Activated naive CD4-positive, alpha-beta T cell treated with anti-CD3 and anti-CD28 coated beads, Interleukin-2, amount 10 ng/mL, durations not matched to agents 7 days and 5 days (primary cell): ENCODE measurements at regions not wholly inside any gene's neighbourhood (a gene's known extent, or its start where the extent isn't known, plus 50 kb on each side); places are given as distances from the start of the nearest gene placed in this dataset.
A peak's percentile ranks its signal among the peaks of the same experiment; 100 is the strongest.
"Not testable (repeated sequence)": the region's sequence is repeated elsewhere in the genome, so short reads cannot be mapped to it uniquely, and the experiment has no call there.

ENCODE experiments used
- CTCF ChIA-PET: fragments of 350-600 bp; sonication (Branson Sonifier 250); formaldehyde crosslinking; loops from one replicate; lab custom pipeline; 2021; ENCODE audit warnings: antibody characterized with exemption; lab: Charles Lee
- DNase-seq: peaks from one replicate; pipeline ENCODE4 v3.0.0-alpha.2; 2020
- H3K27ac Mint-ChIP-seq: one replicate; pipeline ENCODE4 v1.8.0; 2021; ENCODE audit warnings: mild to moderate bottlenecking, moderate library complexity, mixed read lengths
- H3K27me3 Mint-ChIP-seq: one replicate; pipeline ENCODE4 v1.8.0; 2021; ENCODE audit warnings: mild to moderate bottlenecking, mixed read lengths
- H3K36me3 Mint-ChIP-seq: one replicate; pipeline ENCODE4 v1.8.0; 2021; ENCODE audit warnings: mixed read lengths
- H3K4me1 Mint-ChIP-seq: one replicate; pipeline ENCODE4 v1.8.0; 2021; ENCODE audit warnings: mixed read lengths
- H3K4me3 Mint-ChIP-seq: one replicate; pipeline ENCODE4 v1.8.0; 2021; ENCODE audit warnings: mild to moderate bottlenecking, moderate library complexity, mixed read lengths
- H3K9me3 Mint-ChIP-seq: one replicate; pipeline ENCODE4 v1.8.0; 2021; ENCODE audit warnings: mixed read lengths

GRCh38 chr4:149910604-149911350 lies 95.1 kb upstream of the IQCM start:
- Mint-ChIP-seq H3K36me3 (no peaks in the 10 kb centered on the region), H3K27ac (no peak overlapping the region), H3K4me3 (no peak overlapping the region), H3K27me3 (no peaks in the 10 kb centered on the region), H3K4me1 (no peaks in the 10 kb centered on the region), H3K9me3 (no peaks in the 10 kb centered on the region)
- CTCF ChIA-PET, result no interaction called here
- DNase-seq, result no peak

- Mint-ChIP-seq H3K4me3 (no peak overlapping the region), H3K4me1 (no peaks in the 10 kb centered on the region), H3K36me3 (no peaks in the 10 kb centered on the region), H3K27me3 (no peaks in the 10 kb centered on the region), H3K9me3 (no peaks in the 10 kb centered on the region), H3K27ac (no peak overlapping the region)
- DNase-seq, result no peak
- CTCF ChIA-PET, result no interaction called here
These were observed 95.7 kb upstream of the IQCM start for GRCh38 chr4:149911354-149911753.

DNA sequence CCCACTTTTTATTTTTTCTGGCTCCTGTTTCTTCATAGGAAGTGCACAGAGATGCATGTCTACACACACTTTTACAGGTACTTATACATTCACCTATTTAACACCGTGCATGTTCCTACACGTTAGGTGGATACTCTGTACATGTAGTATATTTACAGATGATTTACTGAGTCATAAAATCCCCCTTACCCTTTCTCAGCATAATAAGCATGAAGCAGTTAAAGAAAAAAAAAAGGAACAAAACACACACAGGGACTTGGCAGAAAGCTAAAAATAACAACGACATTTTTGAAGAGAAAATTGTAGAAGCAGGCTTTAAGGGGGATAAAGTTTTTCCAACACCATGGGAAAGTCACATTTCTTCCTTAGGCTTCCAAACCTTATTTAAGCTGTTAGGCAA lies 96.4 kb upstream of the IQCM start:
- Mint-ChIP-seq H3K27me3 (no peaks in the 10 kb centered on the region), H3K36me3 (no peaks in the 10 kb centered on the region), H3K4me1 (no peaks in the 10 kb centered on the region), H3K9me3 (no peaks in the 10 kb centered on the region), H3K27ac (no peak overlapping the region), H3K4me3 (no peak overlapping the region)
- CTCF ChIA-PET, result no interaction called here
- no peak for DNase-seq

DNA sequence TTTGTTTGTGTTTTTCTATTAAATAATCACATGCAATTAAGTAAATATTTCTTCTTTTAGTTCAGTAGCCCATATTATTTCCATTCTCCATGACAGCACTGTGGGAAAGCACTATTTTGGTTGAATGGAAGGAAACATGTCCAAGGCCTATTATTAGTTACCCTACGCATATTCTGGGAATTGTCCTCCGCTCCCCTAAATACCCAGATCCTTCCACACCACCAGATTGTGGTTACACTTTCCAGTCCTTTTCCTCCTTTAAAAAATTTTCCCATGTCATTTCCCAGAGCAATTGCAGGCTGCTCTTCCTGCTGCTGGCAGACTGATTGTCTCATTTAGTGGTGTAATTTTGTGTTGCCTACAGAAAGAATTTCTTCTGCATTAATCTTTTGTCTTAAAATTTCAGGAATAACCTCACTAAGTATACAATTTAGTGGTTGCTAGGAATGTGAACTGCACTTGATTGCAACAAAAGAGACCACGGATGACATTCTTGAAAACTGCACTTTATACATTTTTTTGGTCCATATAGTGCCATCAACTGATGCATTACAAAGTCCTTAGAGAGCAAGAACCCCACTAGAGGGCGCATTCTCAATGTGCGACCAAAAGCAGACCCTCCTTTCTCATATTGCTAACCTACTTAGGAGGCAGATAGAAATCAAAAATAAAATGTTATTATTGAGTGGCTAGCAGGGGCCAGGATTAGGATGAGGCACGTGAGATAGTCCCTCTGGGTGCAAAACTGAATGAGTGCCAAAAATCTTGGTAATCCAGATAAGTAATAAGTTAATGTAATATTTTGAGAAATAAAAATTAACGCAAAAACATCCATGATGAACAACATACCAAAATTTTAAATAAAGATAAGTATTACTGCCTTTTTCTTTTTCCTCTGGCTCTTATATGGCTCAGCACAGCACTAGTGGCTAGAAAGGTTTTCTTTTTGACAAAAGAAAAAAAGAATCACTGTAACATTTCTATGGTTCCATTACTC lies 98.8 kb upstream of the IQCM start:
- Mint-ChIP-seq H3K27ac (no peak overlapping the region), H3K27me3 (no peaks in the 10 kb centered on the region), H3K4me1 (no peaks in the 10 kb centered on the region), H3K4me3 (no peak overlapping the region), H3K36me3 (no peaks in the 10 kb centered on the region), H3K9me3 (no peaks in the 10 kb centered on the region)
- peak; percentile 41 for DNase-seq
- CTCF ChIA-PET, result no interaction called here

DNA sequence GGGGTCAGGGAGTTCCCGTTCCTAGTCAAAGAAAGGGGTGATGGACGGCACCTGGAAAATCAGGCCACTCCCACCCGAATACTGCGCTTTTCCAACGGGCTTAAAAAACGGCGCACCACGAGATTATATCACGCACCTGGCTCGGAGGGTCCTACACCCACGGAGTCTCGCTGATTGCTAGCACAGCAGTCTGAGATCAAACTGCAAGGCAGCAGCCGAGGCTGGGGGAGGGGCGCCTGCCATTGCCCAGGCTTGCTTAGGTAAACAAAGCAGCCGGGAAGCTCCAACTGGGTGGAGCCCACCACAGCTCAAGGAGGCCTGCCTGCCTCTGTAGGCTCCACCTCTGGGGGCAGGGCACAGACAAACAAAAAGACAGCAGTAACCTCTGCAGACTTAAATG lies 100.1 kb upstream of the IQCM start:
- CTCF ChIA-PET, H3K36me3 Mint-ChIP-seq, H3K27me3 Mint-ChIP-seq: not testable (repeated sequence)

GRCh38 chr4:149923736-149924135 lies 108.1 kb upstream of the IQCM start:
- no peak overlapping the region for H3K27ac Mint-ChIP-seq
- H3K4me1 Mint-ChIP-seq, result no peaks in the 10 kb centered on the region
- H3K36me3 Mint-ChIP-seq, result no peaks in the 10 kb centered on the region
- no peaks in the 10 kb centered on the region for H3K9me3 Mint-ChIP-seq
- H3K4me3 Mint-ChIP-seq, result no peak overlapping the region
- CTCF ChIA-PET, result no interaction called here
- DNase-seq, result no peak
- H3K27me3 Mint-ChIP-seq, result no peaks in the 10 kb centered on the region

More for the DNA sequence above, 100.1 kb upstream of the IQCM start:
- DNase-seq, H3K4me1 Mint-ChIP-seq, H3K4me3 Mint-ChIP-seq, H3K9me3 Mint-ChIP-seq, H3K27ac Mint-ChIP-seq: not testable (repeated sequence)

DNA sequence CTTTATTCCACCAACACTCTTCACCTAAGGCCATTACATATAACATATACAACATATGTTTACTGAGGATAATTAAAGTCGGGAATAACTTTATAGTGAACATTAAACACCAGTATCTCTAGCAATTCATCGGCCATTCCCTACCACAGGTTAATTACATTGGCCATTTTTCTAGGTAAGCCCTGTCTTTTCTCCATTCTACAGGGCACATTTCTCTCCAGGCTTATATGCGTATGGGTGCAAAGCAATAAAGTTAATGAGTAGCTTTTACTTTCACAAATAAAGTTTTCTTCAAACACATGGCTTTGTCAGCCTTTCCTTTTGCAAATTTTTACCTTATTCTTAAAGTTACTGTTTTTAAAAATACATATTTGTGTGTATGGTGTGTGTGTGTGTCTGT lies 111.9 kb upstream of the IQCM start:
- Mint-ChIP-seq H3K27ac (no peak overlapping the region), H3K27me3 (no peaks in the 10 kb centered on the region), H3K36me3 (no peaks in the 10 kb centered on the region), H3K9me3 (no peaks in the 10 kb centered on the region), H3K4me3 (no peak overlapping the region), H3K4me1 (no peaks in the 10 kb centered on the region)
- CTCF ChIA-PET, result no interaction called here
- DNase-seq, result no peak

GRCh38 chr4:149928507-149928906 lies 112.9 kb upstream of the IQCM start:
- Mint-ChIP-seq H3K36me3 (no peaks in the 10 kb centered on the region), H3K4me3 (no peak overlapping the region), H3K27me3 (no peaks in the 10 kb centered on the region), H3K4me1 (no peaks in the 10 kb centered on the region), H3K27ac (no peak overlapping the region), H3K9me3 (no peaks in the 10 kb centered on the region)
- CTCF ChIA-PET, result no interaction called here
- DNase-seq, result no peak

- Mint-ChIP-seq H3K4me1 (no peaks in the 10 kb centered on the region), H3K36me3 (no peaks in the 10 kb centered on the region), H3K27ac (no peak overlapping the region), H3K27me3 (no peaks in the 10 kb centered on the region), H3K9me3 (no peaks in the 10 kb centered on the region), H3K4me3 (no peak overlapping the region)
- DNase-seq, result no peak
- CTCF ChIA-PET, result no interaction called here
These were observed 115.8 kb upstream of the IQCM start for GRCh38 chr4:149931431-149931830.

DNA sequence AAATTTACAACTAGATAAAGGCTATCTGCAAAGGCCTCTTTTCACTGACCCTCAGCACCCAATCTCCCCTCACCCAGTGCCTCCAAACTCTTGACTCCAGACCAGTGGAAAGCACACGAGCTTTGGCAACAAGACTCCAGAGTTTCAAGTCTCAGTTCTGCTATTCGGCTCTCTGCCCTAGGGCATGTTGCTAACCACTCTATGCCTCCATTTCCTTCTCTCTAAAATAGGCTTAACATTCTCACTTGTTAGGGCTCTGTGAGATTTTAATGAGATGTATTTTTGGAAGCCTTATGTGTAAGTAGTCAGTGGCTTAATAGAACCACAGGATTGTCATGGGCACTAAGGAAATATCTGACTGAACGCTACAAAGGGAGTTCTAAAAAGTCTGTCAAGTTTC lies 116.5 kb upstream of the IQCM start:
- Mint-ChIP-seq H3K27me3 (no peaks in the 10 kb centered on the region), H3K4me1 (no peaks in the 10 kb centered on the region), H3K9me3 (no peaks in the 10 kb centered on the region), H3K36me3 (no peaks in the 10 kb centered on the region), H3K4me3 (no peak overlapping the region), H3K27ac (no peak overlapping the region)
- no peak for DNase-seq
- CTCF ChIA-PET, result no interaction called here

DNA sequence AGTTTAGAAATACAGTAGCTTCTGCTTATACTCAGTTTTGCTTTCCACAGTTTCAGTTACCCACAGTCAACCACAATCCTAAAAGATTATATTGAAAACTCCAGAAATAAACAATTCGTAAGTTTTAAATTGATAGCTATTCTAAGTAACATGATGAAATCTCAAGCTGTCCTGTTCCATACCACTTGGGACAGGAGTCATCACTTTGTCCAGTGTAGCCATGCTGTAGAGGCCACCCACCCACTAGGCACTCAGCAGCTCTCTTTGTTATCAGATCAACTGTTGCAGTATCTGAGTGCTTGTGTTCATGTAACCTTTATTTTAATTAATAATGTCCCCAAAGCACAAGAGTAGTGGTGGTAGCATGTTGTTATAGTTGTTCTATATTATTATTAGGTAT lies 117.5 kb upstream of the IQCM start:
- Mint-ChIP-seq H3K9me3 (no peaks in the 10 kb centered on the region), H3K4me3 (no peak overlapping the region), H3K27ac (no peak overlapping the region), H3K4me1 (no peaks in the 10 kb centered on the region), H3K36me3 (no peaks in the 10 kb centered on the region), H3K27me3 (no peaks in the 10 kb centered on the region)
- DNase-seq, result no peak
- CTCF ChIA-PET, result no interaction called here

- Mint-ChIP-seq H3K9me3 (no peaks in the 10 kb centered on the region), H3K36me3 (no peaks in the 10 kb centered on the region), H3K27ac (no peak overlapping the region), H3K27me3 (no peaks in the 10 kb centered on the region), H3K4me3 (no peak overlapping the region), H3K4me1 (no peaks in the 10 kb centered on the region)
- CTCF ChIA-PET, result no interaction called here
- DNase-seq, result no peak
These were observed 118.2 kb upstream of the IQCM start for GRCh38 chr4:149933883-149934282.

DNA sequence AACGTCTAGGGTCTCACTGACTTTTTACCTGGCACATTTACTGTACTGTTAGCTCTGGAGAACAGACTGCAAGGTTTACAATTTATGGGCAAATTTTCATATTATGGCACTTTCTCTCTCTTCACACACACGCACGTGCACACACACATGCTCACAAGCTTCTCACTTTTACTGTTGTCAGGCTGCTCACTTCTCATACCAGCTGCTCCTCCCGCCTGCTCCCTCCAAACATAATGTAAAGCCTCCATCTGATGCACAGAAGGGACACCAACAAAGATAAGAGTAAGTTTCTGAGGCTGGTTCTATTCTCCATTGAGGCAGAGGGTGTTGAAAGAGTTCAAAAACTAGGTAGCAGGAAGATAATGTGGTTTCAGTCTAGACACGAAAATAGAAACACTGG lies 128.9 kb upstream of the DCLK2 start:
- no peak overlapping the region for H3K27ac Mint-ChIP-seq
- no peaks in the 10 kb centered on the region for H3K36me3 Mint-ChIP-seq
- no peak for DNase-seq
- H3K27me3 Mint-ChIP-seq, result no peaks in the 10 kb centered on the region
- H3K9me3 Mint-ChIP-seq, result no peaks in the 10 kb centered on the region
- no peaks in the 10 kb centered on the region for H3K4me1 Mint-ChIP-seq
- CTCF ChIA-PET, result no interaction called here
- no peak overlapping the region for H3K4me3 Mint-ChIP-seq

DNA sequence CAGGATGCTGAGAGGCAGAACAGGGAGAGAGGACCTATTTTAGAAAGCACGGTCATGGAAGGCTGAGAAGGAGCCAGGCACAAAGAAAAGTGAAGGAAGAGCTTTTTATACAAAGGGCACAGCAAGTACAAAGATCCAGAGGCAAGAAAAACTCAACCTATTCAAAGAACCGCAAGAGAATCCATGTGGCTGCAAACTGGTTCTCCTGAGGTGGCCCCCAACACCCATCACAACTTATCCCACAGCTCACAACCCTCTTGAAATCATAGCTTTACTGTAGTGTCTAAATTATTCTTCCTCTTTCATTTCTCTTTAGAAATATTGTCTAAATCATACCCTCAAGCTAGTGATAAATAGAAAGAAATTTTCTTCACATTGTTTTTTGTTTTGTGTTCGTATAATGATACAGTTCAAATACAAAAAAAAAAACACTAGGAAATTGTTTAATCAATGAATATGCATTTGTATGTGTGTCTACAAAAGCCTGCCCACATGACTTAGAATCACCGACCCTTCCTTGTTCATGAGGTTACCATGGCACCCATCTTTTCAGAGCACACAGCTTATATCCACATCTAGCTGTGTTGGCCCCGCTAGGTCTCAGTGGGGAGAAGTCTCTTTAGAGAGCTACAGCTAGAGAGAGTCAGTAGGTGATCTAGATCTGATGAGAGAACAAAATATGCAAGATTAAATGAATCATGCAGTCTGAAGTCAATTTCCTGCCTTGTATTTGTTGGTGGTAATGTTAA lies 126.9 kb upstream of the DCLK2 start:
- CTCF ChIA-PET, result no interaction called here
- no peak overlapping the region for H3K4me3 Mint-ChIP-seq
- H3K4me1 Mint-ChIP-seq, result no peaks in the 10 kb centered on the region
- H3K36me3 Mint-ChIP-seq, result no peaks in the 10 kb centered on the region
- no peaks in the 10 kb centered on the region for H3K9me3 Mint-ChIP-seq
- no peak overlapping the region for H3K27ac Mint-ChIP-seq
- no peak for DNase-seq
- no peaks in the 10 kb centered on the region for H3K27me3 Mint-ChIP-seq
